GM18526 (cell line): ENCODE measurements at regions not wholly inside any gene's neighbourhood (a gene's known extent, or its start where the extent isn't known, plus 50 kb on each side); places are given as distances from the start of the nearest gene placed in this dataset.

Experiments
- POLR2A ChIP-seq: IDR thresholded peaks from 3 replicates; pipeline ENCODE4 v1.6.1; 2011; ENCODE audit not compliant: insufficient read length; ENCODE audit errors: extremely low read depth

DNA sequence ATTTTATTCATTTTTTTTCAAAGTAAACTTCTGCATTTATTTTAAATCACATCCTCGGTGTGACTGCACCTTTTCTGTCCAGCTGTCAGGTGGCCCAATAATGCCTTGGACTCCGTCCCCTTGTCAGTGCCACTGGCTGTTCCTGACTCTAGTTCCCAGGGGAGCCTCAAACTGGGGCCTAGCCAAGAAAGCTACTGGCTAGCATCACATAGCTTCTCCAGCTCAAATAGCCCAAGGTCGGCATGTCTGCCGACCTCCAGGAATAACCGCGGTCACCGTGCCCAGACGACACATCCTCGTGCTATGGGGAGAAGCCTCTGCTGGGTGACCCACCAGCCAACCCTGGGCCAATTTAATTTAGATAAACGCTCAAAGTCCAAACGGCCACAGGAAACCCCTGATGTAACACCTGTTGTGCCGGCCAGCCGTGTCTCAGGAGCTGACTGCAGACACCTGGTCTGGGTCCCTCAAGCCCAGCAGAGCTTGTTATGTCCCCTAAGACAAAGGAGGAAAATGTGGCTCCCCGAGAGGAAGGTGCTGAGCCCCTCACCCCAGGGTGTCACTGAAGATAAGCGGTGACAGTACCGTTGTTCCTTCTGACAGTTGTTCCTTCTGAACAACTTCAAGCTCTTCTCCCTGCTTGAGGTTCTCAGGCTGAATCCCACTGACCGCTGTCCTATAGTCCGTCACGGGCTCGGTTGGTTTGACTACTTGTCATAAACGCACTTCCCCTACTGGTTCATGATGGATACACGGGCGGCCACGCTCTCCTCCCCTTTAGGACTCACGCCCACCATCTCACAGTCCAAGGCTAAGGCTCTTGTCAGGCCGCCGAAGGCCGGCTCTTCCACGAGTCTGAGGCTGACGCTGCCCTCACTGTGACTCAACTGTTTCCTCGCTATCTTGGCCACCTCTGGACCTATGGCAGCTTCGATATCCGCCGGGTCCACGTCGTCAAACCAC lies 126.2 kb downstream of the KLF13 start:
- no peak for TF ChIP-seq POLR2A

DNA sequence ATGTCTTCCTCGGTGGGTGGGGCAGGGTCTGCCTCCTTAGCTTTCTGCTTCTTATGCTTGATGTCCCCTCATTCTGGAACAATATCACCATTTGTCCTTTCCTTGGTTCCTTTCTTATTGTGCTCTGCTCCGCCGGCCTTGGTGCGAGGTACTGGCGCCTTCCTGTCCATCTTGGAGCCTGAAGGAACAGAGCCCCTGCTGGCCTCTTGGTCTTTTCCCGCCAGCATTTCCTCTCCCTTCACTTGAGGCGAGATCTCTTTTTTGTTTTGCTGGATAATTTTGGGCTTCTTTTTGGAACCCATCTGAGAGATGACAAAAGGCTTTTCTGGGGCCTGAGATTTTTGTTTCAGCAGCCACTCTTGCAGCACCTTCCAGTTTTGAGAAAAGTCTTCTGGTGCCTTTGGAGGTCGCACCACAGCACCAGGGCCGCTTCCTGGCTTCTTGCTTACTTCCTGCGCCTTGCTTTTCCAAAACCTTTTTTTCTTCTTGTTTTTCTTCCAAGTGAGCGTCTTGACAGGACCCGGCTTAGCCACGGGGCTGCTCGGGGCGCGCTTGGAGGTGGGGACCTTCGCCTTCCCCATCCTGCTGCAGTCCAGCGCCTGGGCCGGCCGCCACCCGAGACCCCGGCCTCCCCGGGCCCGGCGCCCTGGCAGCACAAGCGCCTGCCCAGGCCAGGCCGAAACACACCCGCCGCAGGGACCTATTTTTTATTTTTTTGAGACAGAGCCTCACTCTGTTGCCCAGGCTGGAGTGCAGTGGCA lies 127.1 kb downstream of the KLF13 start:
- no peak for TF ChIP-seq POLR2A

DNA sequence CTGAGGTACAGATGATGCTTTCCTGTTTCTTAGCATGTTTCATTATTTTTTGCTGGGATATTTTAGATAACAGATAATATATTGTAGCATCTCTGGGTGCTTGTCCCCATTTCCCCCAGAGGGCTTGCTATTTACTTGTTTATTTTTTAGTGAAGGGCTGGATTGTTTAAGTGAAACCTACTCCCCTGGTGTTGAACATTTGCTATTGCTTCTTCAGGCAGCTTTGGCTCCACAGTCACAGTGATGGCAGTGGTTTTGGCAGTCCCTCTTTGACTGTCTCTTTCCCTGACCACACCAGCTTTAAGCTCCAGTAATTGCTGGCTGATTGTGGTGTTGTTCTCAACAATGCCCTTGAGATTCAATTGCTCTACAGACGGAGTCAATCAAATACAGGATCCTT lies 128.9 kb downstream of the KLF13 start:
- no peak for TF ChIP-seq POLR2A

DNA sequence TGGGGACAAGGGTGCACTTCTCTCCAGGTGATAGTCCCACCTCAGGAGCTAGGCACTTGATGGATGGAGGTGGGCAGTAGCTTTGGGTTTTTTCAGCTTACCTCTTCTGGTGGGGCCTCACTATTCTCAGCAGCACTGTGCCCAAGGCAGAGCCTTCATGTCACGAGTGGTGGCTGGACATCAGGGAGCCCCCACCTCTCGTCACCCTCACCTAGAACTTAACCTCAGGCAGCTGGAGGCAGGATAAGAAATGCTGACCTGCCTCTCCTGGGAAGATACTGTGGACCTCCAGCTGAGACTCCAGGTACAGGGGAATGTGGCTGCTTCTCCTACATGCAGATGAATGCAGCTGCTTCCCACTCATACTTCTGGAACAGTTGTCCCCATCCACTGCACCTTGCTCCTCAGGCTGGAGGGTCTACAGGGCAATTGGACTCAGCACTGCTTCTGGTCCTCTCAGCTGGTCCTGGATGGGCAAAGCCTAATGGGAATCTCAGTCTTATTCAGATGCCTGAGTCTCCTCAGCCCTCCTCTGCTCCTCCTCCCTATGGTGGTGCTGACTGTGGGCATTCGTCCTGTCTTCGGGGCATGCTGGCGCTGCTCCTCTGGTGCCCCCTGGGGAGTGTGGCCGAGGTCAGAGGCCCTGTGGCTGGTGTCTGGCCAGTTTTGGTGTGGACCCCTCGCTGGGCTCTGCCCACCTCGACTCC lies 129.9 kb downstream of the KLF13 start:
- no peak for TF ChIP-seq POLR2A

DNA sequence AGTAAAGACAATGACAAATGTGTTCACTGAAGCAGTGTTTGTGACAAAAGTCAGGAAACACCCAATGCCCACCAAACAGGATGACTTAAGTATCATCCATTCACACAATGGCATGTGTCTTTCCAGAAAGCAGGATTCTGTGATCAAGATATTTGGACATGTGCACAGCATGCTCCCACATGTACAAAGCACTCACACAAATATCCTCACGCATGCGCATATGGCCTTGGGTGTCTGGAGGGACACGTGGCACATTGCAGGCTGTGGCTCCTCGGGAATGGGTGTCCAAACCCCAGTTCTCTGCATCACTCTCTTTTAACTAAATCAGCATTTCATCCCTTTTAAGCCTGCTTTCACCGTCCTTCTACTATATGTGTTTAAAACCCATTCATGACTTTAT lies 130.5 kb downstream of the KLF13 start:
- no peak for TF ChIP-seq POLR2A

DNA sequence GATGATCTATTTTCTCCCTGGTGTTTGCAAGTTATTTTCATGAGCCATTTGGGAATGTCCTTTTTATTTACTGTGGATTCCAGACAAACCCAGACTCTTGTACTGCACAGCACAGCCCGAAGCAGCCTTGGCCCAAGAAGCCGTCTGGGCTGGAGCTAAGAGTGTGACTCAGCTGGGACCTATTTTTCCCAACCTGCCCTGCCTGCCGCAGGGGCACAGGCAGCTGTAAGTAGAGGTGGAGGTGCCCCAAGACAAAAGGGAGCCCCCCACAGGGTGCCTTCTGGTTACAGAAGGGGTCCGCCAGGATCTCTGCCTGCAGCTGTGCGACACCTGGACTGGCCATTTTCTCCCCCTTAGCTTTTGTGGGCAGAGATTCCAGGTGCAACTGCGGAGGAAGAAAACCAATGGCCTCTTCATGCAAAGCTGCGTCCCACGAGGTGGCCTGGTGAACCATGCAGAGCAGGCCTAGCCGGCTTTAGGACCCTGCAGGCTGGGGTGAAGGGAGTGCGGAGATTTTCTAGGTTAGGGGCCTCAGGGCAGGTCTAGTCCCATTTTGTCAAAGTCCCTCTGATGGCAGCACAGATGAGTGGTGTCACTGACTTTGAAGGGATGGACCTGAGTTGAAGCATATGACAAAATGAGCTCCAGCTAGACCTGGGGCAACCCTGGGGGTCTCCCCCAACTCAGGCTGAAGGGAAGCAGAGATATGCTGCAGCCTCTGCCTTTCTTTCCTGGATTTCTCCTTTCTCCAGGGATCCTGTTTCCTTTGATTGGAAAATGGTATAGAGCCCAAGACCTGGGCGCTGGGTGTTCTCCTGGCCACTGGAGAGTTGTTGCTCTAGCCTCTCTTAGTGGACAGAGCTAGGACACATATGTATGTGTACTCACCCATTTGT lies 131.2 kb downstream of the KLF13 start:
- TF ChIP-seq POLR2A: no peak

DNA sequence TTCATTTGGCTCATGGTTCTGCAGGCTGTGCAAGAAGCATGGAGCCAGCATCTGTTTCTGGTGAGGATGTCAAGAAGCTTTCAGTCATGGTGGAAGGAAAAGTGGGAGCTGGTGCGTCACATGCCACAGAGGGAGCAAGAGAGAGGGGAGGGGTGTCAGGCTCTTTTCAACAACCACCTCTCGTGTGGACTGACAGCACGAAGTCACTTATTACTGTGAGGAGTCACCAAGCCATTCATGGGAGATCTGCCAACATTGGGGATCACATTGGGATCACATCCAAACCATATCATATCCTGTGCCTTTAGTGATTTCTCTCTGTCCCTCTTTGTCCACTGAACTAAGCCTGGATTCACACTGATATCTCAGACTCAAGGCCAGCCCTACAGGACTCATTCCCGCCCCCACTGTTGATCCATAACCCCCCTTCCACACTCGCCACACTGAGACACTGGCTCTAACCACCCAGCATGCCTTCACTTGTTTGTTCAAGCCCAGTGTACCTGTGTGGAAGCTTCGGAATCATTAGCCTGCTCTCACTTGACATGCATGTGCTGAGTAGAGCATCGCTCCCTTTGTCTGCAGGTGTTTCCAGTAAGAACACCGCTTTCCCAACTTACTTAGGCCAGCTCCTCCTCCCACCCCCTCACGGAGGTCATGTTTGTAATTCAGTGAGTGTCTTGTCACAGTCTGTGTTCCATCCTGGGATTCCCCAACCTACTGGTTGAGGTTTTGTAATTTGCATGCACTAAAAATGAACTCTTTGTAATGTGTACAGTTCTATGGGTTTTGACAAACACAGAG lies 132.2 kb downstream of the KLF13 start:
- TF ChIP-seq POLR2A: no peak

DNA sequence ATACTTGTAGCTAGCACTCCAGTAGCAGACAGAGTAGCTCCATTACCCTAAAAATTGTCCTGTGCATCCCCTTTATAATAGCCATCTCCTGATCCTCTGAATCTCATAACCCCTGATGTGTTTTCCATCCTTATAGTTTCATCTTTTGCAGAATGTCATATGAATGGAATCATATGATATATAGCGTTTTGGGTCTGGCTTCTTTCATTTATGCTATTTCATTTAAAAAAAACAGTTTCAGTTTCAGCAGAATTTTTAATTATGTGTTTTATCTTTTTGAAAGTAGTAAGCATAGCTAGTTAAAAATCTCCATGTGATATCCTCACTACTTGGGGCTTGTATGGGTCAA lies 132.7 kb downstream of the KLF13 start:
- no peak for TF ChIP-seq POLR2A

DNA sequence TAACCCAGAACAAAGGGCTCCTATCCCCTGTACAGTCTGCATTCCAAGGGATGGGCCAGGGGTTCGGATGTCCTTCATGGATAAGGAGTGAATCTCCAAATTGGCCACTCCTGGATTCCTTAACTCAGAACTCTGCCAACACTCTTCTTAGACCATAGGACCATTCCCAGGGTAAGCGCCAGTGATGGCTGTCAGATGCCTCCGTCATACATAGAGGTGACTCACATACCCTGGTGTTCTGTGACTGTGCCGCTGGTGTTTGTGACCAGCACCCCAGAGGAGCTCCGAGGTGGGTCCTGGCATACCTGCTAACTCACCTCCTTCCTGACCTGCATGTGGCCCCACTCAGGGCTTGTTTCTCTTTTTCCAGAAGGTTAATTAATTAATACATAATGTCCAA lies 134.7 kb downstream of the KLF13 start:
- no peak for TF ChIP-seq POLR2A

DNA sequence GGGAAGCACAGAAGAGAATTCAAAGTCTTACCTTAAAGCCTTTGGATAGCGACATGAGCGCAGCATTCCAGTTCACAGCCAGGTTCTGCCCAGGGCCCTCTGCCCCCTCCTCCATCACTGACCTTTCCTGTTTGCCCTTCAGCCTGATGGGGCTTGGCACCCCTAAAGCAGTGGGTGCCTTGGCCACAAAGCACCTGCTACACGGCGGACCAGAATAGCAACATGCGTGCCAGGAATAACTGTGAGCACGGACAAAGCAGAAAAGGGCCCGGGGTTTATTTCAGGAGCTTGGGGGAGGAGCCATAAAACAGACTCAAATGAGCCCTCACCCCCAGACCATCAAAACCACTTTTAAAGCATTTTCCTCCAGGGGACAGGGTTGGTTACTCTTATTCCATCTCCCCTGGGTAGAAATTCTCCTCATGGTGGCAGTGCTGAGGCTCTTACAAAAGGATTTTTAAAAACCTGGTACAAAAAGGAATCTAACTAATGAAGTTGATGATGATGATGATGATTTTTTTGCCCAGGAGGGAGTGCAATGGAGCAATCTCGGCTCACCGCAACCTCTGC lies 135.4 kb downstream of the KLF13 start:
- TF ChIP-seq POLR2A: no peak

DNA sequence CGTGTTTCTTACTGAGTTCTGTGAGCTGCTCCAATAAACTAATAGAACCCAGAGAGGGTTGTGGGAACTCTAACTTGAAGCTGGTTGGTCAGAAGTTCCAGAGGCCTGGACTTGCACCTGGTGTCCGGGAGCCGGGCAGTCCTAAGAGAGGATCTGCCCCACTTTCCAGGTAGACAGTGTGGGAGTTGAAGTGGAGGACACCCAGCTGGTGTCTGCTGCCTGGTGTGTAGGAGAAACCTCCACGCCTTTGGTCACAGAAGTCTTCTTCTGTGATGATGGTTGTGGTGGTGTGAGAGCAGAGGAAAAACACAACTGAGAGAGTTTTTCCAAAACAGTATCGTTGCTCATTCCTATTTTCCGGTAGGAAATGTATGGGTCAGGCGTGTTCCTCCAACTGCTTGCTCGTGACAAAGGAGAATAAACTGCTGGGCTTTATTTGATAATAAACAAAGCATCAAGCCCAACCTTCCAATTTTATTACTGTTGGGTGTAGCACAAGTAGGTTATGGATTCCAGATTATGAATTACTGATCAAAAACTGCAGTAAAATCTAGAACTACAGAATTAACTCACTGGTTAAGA lies 137.0 kb downstream of the KLF13 start:
- TF ChIP-seq POLR2A: no peak

DNA sequence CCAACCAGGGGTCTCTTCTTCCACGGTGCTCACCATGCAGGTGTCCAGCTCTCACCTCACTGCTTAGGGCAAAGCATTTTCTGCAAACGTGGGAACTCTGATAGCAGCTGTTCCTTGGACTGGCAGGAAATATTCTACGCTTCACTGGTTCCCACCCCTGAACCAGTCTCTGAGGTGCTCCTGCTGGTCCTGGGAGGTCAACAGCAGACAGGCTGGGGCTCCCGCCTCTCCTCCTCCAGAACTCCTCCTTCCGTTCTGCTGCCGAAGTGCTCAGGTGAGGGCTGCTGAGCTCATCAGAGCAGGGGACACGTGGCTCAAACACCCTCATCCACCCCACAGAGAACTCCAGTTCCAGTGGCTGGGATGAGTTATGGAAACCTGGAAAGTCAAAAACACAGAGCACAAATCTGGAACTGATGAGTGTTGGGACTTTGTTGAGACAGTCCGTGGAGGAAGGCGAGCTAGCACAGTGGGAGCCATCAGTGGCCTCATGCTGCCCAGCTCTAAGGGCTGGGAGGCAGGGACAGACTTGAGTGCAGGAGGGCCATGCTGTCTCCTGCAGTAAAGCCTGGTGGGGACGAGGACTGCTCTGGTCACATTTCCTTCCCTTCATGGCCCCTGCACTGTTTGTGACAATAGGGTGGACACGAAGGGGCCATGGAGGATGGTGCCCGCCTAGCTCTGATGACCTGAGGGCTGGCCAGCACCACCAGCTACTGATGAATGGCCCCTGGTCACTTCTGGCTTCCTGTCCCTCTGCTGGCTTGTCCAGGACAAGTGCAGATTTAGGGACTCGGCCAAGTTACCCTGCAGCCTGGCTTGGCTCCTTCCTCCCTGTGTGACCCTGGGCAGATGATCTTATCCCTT lies 137.8 kb downstream of the KLF13 start:
- no peak for TF ChIP-seq POLR2A

DNA sequence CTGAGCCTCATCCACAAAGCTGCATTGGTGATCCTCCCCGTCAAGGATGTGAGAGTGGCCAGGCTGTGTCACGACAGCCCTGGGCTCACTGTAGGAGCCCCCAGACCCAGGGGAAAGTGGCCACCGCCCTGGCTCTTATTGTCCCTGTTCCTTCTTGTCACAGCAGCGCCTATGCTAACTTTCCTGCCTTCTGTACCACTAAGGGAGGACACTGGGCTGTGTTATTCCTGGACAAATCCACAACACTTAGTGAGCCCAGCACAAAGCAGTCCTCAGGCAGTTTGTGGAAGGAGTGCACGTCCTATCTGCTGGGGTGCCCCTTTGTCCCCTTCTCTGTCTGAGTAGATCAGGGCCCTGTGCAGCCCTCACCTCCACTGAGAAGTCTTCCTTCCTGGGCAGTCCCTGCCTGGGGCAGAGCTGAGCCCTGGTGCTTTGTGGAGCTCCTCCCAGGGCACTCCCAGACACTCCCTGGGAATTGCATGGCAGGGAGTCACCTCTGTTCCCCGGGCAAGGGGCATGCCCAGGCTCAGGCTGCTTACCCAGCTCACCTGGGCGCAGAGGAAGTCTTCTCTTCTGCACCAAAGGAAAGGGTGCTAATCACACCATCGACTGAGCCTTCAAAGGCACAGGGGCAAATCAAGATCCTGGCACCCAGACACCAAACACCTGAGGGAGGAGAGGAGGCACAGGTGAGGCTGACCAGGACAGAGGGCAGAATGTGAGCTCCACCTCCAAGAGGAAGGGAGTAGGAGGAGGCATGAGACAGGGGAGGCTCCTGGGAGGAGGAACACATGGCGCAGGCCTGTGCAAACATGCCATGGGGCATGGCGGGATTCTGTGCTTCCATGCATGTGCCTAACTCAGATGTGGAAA lies 138.7 kb downstream of the KLF13 start:
- TF ChIP-seq POLR2A: no peak
